HG02763 (cell line): ENCODE measurements at regions not wholly inside any gene's neighbourhood (a gene's known extent, or its start where the extent isn't known, plus 50 kb on each side); places are given as distances from the start of the nearest gene placed in this dataset.
A peak's percentile ranks its signal among the peaks of the same experiment; 100 is the strongest.

Source experiments
- ATAC-seq: cut with Tn5 transposase; IDR thresholded peaks from one replicate; pipeline ENCODE4 v1.9.1; 2021; ENCODE audit warnings: mild to moderate bottlenecking, moderate library complexity; ENCODE audit not compliant: unreplicated experiment

DNA sequence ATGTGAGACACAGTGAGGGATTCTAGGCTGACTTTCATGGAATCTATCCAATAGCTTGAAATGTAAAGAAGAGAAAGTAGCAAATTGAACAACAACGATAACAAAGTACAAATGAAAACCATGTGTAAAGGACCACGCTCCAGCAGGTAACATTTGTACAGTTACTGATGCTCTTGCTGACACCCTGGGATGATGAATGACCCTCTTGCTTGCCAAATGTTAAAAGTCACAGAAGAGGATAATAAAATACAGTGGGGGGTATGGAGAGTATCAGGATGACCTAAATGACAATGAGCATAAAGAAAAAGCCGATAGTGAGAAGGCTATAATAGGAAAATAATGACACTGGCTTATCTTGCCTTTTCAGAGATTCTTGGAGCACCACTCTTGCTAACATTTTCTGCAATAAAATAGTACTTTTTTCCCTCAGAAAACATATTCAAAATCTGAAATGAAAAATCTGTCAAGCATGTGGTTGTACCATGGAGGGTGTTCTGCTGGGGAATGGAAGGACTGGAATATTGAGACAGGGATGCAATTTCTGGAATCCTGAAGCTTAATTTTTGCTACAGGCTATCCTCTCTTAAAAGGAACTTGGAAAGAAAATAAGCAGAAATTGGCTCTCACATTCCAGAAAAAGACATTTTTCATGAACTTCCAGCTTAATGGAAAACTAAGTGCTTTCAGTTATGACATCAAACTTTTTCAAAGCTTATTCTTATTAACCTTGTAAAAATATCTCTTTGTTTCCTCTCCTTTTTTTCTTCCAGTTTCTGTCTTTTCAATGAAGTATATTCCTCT is 303.2 kb upstream of the GHITM start:
- no peak for ATAC-seq

GRCh38 chr10:83848677-83849076 is 290.6 kb upstream of the GHITM start:
- no peak for ATAC-seq

DNA sequence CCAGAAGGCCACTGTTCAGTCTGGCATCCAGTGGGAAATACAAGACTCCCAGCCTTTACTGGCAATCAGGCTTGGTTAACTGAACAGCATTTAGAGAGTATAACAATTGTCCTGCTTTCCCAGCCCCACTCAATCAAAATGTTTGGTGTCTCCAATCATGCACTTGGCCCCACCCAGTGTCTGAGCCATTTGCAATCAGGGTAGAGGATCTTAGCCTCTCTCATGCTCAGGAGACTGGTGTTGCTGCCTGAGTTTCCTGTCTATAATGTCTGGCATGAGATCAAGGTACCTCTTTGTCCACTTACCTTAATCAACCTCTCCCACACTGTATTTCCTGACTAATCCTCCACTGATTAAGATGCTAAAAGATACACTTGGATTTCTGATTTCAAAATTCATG is 290.2 kb upstream of the GHITM start:
- no peak for ATAC-seq

- no peak for ATAC-seq
Observed at GRCh38 chr10:83852146-83852545, 287.2 kb upstream of the GHITM start.

DNA sequence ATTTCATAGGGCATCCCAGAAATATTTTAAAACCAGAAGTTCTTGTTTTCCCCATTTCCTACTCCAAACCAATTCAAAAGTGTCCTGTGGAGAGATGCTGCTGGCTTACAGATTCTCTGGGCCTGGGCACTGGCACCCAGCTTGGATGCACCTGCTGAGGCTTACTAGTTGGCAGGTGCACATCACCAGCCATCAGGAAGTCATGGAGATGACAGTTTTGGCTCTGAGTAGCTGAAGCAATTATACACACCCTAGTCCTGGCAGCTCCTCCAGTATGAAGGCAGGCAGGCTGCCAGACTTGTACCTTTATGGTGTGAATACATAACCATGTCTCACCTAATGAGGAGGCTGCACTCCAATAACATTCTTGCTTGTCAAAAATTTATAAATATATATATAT is 276.6 kb upstream of the GHITM start:
- ATAC-seq = no peak

- no peak for ATAC-seq
Observed at GRCh38 chr10:83863283-83863966, 275.9 kb upstream of the GHITM start.

GRCh38 chr10:83869898-83870297 is 269.4 kb upstream of the GHITM start:
- ATAC-seq = no peak

- peak; percentile 95 for ATAC-seq
Observed at GRCh38 chr10:83871187-83872081, 267.9 kb upstream of the GHITM start.

- no peak for ATAC-seq
Observed at GRCh38 chr10:83880252-83880791, 259.0 kb upstream of the GHITM start.

DNA sequence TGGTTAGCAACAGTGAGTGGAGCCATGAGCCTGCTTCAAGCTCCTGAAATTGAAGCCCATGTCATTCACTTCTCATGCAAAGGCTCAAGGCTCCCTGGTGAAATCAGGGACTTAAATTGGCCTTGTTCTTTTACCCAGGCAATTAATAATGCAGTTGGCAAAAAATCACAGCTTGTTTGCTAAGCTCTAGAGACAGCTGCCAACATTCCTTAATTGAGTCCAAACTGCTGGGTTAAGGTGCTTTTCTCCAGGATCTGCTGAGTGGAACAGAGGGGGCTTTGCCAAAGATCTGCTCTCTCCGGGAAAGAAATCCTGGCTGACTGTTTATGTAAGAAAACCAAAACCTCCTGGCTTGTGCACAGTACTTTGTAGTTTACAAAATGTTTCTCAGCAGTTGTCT is 257.6 kb upstream of the GHITM start:
- ATAC-seq = no peak

DNA sequence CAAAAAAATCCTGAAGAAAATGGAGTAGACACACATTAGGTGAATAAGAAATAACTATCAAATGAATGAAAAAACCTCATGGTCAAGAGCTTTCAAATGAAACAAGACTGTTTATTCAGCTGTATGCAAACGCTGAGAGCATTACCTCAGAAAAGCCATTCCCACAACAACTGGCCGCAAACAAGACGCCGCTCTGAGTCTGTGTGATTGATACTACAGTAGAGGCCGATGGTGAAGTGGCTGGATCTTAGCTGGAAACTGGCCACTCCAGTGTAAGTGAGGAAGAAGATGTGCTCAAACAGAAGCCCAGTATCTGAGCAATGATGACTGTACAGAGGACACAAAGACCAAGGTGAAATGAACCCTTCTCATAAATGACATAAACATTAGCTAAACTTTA is 252.4 kb upstream of the GHITM start:
- no peak for ATAC-seq

GRCh38 chr10:83892737-83893136 is 246.6 kb upstream of the GHITM start:
- ATAC-seq = no peak

GRCh38 chr10:83896219-83896618 is 243.1 kb upstream of the GHITM start:
- no peak for ATAC-seq

GRCh38 chr10:83897626-83898025 is 241.7 kb upstream of the GHITM start:
- ATAC-seq = no peak

- no peak for ATAC-seq
Observed at GRCh38 chr10:83908506-83908905, 230.8 kb upstream of the GHITM start.

DNA sequence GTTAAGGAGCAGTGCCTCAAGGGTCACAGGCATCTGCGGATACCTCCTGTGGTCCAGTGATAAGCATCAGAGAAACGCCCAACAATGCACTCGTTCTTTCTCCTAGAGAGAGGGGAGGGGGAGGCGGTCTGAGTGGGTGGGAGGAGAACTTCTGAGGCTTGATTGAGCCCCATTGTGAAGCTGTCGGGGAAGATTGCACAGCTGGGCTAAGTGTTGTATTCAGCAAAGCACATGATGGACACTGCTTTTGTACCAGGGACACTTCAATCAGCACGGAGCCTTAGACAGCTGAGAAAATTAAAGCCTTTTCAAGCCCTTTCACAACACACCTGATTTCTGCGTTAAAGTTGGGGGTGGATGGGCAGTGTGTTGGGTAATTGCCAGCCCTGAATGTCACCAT is 230.3 kb upstream of the GHITM start:
- ATAC-seq = no peak

- no peak for ATAC-seq
Observed at GRCh38 chr10:83915801-83916200, 223.5 kb upstream of the GHITM start.

GRCh38 chr10:83917537-83918506 is 221.5 kb upstream of the GHITM start:
- ATAC-seq = peak; percentile 84

- ATAC-seq = no peak
Observed at GRCh38 chr10:83919187-83919586, 220.1 kb upstream of the GHITM start.
